Activated T-helper 1 cell treated with anti-CD3 and anti-CD28 coated beads, Interleukin-12 subunit alpha, Interleukin-12 subunit beta, Interleukin-2, Interleukin-4 antibody, amounts not matched to agents 30 ng/mL and 10 ng/mL and 1 ng/mL, durations not matched to agents 14 hours and 24 hours and 36 hours (primary cell): ENCODE measurements at regions not wholly inside any gene's neighbourhood (a gene's known extent, or its start where the extent isn't known, plus 50 kb on each side); places are given as distances from the start of the nearest gene placed in this dataset.
"Not testable (repeated sequence)": the region's sequence is repeated elsewhere in the genome, so short reads cannot be mapped to it uniquely, and the experiment has no call there.

Experiments
- DNase-seq: peaks from one replicate; pipeline ENCODE4 v3.0.0; 2021; ENCODE audit warnings: low spot score
- H3K27ac Mint-ChIP-seq: one replicate; pipeline ENCODE4 v1.8.0; 2021; ENCODE audit warnings: mild to moderate bottlenecking, mixed read lengths
- H3K27me3 Mint-ChIP-seq: one replicate; pipeline ENCODE4 v1.8.0; 2022; ENCODE audit warnings: mild to moderate bottlenecking, moderate library complexity, mixed read lengths; ENCODE audit not compliant: insufficient read depth
- H3K36me3 Mint-ChIP-seq: one replicate; pipeline ENCODE4 v1.8.0; 2021; ENCODE audit warnings: low read depth, mixed read lengths
- H3K4me1 Mint-ChIP-seq: one replicate; pipeline ENCODE4 v1.8.0; 2021; ENCODE audit warnings: low read depth, mixed read lengths
- H3K4me3 Mint-ChIP-seq: one replicate; pipeline ENCODE4 v1.8.0; 2021; ENCODE audit warnings: mild to moderate bottlenecking, moderate library complexity, mixed read lengths
- H3K9me3 Mint-ChIP-seq: one replicate; pipeline ENCODE4 v1.8.0; 2021; ENCODE audit warnings: mixed read lengths
- intact Hi-C: fragments of 100-400 bp; cut with micrococcal nuclease; formaldehyde crosslinking; loops from one replicate; pipeline ENCODE4 v1.15.1; 2024

DNA sequence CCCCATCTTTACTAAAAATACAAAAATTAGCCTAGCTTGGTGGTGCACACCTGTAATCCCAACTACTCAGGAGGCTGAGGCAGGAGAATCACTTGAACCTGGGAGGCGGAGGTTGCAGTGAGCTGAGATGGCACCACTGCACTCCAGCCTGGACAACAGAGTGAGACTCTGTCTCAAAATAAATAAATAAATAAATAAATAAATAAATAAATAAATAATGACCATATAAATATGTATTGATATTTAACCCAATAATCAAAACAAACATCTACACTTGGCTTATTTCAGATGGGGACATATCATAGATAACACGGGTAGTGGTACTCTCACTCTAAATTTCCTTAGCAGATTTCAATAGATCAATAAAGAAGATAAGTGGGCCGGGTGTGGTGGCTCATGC is 1923.7 kb upstream of the AGA start:
- H3K36me3 Mint-ChIP-seq, H3K27ac Mint-ChIP-seq, DNase-seq, H3K4me3 Mint-ChIP-seq, intact Hi-C loops, H3K4me1 Mint-ChIP-seq, H3K9me3 Mint-ChIP-seq, H3K27me3 Mint-ChIP-seq: not testable (repeated sequence)

DNA sequence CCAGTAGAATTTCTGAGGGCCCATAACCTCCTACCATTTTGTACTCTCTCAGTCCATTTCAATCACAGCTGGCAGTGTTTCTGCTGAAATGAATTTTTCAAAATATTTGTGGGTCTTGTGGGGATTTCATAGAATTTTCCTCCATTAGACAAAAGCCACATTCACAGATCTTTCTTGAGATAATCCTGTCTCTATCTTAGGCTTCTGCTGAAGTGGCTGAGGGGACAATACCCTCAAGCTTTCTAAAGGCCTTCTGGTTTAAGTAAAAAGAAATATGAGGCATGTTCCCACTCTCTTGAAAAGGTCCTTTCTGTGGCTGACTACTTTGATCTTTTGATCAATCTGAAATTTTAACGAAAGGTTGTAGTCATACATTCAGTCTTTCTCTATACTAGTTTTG is 1930.0 kb upstream of the AGA start:
- H3K27ac Mint-ChIP-seq: no peak overlapping the region
- no peaks in the 10 kb centered on the region for H3K9me3 Mint-ChIP-seq
- no peaks in the 10 kb centered on the region for H3K36me3 Mint-ChIP-seq

GRCh38 chr4:179372746-179373145 is 1930.5 kb upstream of the AGA start:
- Mint-ChIP-seq H3K36me3 (no peaks in the 10 kb centered on the region), H3K4me1 (no peaks in the 10 kb centered on the region), H3K27me3 (no peaks in the 10 kb centered on the region), H3K4me3 (no peak overlapping the region), H3K27ac (no peak overlapping the region), H3K9me3 (no peaks in the 10 kb centered on the region)
- intact Hi-C loops: no loop called here
- DNase-seq: no peak

More for the DNA sequence above, 1930.0 kb upstream of the AGA start:
- no peaks in the 10 kb centered on the region for H3K27me3 Mint-ChIP-seq
- H3K4me1 Mint-ChIP-seq: no peaks in the 10 kb centered on the region
- no peak for DNase-seq
- intact Hi-C loops: no loop called here
- no peak overlapping the region for H3K4me3 Mint-ChIP-seq

GRCh38 chr4:179378847-179379246 is 1936.6 kb upstream of the AGA start:
- H3K27ac Mint-ChIP-seq: not testable (repeated sequence)

DNA sequence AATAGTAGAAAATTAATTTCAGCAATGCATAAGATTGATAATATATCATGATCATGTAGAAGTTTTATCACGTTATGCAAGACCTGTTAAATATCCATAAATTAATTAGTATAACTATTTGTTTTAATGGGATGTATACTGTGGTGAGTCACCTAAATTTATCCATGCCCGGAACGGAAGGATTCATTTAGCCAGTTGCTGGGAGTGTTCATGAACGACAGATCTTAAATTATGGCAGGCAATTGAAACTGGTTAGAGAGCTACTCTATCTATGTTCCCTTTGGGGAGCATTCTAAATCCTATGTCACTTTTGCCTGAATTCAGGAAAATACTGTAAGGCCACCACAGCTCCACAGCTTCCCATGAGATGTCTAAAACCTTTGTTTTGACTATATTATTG is 1950.5 kb upstream of the AGA start:
- intact Hi-C loops: no loop called here
- no peak overlapping the region for H3K4me3 Mint-ChIP-seq

More at GRCh38 chr4:179378847-179379246, 1936.6 kb upstream of the AGA start:
- H3K27me3 Mint-ChIP-seq, DNase-seq, intact Hi-C loops, H3K36me3 Mint-ChIP-seq, H3K4me3 Mint-ChIP-seq, H3K4me1 Mint-ChIP-seq: not testable (repeated sequence)
- peaks cover 13% of the 10 kb centered on the region for H3K9me3 Mint-ChIP-seq

GRCh38 chr4:179398414-179398813 is 1956.2 kb upstream of the AGA start:
- H3K9me3 Mint-ChIP-seq: peaks cover 13% of the 10 kb centered on the region
- H3K27me3 Mint-ChIP-seq: no peaks in the 10 kb centered on the region
- intact Hi-C loops: no loop called here
- no peak for DNase-seq
- no peak overlapping the region for H3K27ac Mint-ChIP-seq
- H3K4me3 Mint-ChIP-seq: no peak overlapping the region
- H3K36me3 Mint-ChIP-seq: no peaks in the 10 kb centered on the region
- H3K4me1 Mint-ChIP-seq: no peaks in the 10 kb centered on the region

More for the DNA sequence above, 1950.5 kb upstream of the AGA start:
- no peak overlapping the region for H3K27ac Mint-ChIP-seq
- no peak for DNase-seq
- H3K36me3 Mint-ChIP-seq: no peaks in the 10 kb centered on the region
- peaks cover 7% of the 10 kb centered on the region for H3K9me3 Mint-ChIP-seq
- H3K27me3 Mint-ChIP-seq: no peaks in the 10 kb centered on the region
- no peaks in the 10 kb centered on the region for H3K4me1 Mint-ChIP-seq

GRCh38 chr4:179399054-179399782 is 1957.0 kb upstream of the AGA start:
- no peaks in the 10 kb centered on the region for H3K4me1 Mint-ChIP-seq
- H3K9me3 Mint-ChIP-seq: peaks cover 20% of the 10 kb centered on the region
- no peak for DNase-seq
- intact Hi-C loops: no loop called here
- H3K27me3 Mint-ChIP-seq: no peaks in the 10 kb centered on the region
- H3K27ac Mint-ChIP-seq: no peak overlapping the region
- no peak overlapping the region for H3K4me3 Mint-ChIP-seq
- H3K36me3 Mint-ChIP-seq: no peaks in the 10 kb centered on the region

DNA sequence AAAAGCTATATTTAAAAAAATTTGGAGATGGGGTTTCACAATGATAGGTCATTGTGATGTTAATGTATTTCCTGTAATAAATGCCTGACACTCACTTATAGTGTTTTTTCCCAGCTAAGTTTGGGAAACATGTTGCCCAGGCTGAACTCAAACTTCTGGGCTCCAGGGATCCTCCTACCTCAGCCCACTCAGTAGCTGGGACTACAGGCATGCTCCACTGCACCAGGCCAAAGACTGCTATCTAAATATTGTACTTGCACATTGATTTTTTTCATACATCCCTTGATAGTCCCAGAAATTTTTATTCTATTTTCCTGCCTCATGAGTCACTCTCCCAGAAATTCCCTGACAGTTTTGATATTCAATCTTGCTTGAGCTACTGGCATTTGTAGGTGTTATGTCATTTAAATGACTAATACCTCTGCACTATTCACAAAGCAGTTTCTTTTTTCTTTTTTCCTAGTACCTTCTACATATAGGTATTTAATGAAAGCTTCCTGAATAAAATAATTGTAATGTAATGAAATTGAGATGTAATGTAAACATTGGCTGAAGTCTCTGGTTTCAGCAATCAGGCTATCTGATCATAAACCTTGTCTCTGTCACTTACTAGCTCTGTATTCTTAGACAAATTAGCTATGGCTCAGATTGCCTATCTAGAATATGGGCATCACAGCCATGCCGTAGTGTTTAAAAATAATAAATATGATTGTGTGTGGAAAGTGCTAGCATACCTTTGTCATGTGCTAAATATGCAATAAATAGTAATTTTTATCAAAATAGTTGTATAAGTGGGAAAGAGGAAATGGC is 1973.0 kb upstream of the AGA start:
- Mint-ChIP-seq H3K27ac (no peak overlapping the region), H3K9me3 (peaks cover 4% of the 10 kb centered on the region), H3K4me3 (no peak overlapping the region), H3K27me3 (no peaks in the 10 kb centered on the region), H3K4me1 (no peaks in the 10 kb centered on the region), H3K36me3 (no peaks in the 10 kb centered on the region)
- DNase-seq: no peak
- intact Hi-C loops: no loop called here

DNA sequence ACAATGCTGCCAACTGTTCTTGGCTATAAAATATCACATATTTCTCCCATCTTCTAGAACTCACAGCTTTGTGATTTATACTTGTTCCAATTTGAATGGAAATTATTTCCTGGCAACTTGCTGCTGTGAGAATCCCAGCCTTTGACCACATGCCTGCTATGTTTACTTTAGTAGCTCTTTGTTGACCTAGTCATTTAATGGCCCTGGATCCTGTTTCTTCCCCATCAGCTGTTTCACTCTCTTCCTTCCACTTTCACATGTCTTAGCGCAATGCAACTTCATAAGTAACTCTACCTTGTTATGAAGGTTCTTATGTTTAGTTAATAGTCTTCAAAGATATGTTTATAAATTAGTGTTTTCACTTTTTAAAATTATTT is 1973.6 kb upstream of the AGA start:
- no peaks in the 10 kb centered on the region for H3K36me3 Mint-ChIP-seq
- H3K27me3 Mint-ChIP-seq: no peaks in the 10 kb centered on the region
- H3K4me3 Mint-ChIP-seq: no peak overlapping the region
- no peaks in the 10 kb centered on the region for H3K4me1 Mint-ChIP-seq
- DNase-seq: no peak
- H3K9me3 Mint-ChIP-seq: peaks cover 4% of the 10 kb centered on the region
- no peak overlapping the region for H3K27ac Mint-ChIP-seq
- intact Hi-C loops: no loop called here

DNA sequence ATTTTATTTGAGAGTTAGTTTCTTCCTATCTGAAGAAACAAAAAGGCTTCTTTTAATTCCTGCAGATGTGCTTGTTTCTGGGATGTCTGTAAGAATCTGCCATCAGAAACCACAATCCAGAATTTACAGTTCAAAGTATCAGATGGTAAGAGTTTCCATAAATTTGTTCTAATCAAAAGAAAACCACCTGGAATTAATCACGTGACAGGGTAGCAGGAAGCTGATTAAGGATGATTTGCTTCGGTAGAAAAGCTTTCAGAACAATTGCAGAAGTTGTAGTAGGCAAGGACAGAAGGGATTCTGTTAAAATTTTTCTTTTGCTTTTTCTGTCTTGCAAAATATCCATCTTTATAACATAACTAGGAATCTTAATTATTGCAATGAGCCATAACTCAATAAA is 1975.1 kb upstream of the AGA start:
- H3K9me3 Mint-ChIP-seq: peaks cover 4% of the 10 kb centered on the region
- no peaks in the 10 kb centered on the region for H3K36me3 Mint-ChIP-seq
- no peak overlapping the region for H3K27ac Mint-ChIP-seq
- intact Hi-C loops: no loop called here
- H3K27me3 Mint-ChIP-seq: no peaks in the 10 kb centered on the region
- DNase-seq: no peak
- H3K4me1 Mint-ChIP-seq: no peaks in the 10 kb centered on the region
- H3K4me3 Mint-ChIP-seq: no peak overlapping the region

DNA sequence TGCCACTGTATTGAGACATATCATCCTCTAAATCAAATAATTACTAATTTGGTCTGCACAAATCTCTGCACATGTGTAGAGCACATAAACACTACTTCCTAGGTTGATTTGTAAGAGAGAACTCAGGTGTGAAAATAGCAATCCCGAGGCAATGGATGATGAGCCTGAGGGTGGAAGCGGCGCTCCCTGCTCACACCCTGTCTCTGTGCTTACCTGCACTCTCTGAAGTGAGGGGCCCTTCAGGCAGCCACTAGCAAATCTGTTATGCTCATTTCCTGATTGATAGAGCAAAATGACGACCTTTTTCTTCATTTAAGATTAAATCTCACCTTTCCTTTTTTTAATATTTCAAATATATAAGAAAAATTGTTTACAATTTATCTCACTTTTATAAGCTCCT is 1995.7 kb upstream of the AGA start:
- intact Hi-C loops: no loop called here
- DNase-seq: no peak
- Mint-ChIP-seq H3K4me3 (no peak overlapping the region), H3K27ac (no peak overlapping the region), H3K27me3 (no peaks in the 10 kb centered on the region), H3K36me3 (no peaks in the 10 kb centered on the region), H3K4me1 (no peaks in the 10 kb centered on the region), H3K9me3 (peaks cover 7% of the 10 kb centered on the region)

DNA sequence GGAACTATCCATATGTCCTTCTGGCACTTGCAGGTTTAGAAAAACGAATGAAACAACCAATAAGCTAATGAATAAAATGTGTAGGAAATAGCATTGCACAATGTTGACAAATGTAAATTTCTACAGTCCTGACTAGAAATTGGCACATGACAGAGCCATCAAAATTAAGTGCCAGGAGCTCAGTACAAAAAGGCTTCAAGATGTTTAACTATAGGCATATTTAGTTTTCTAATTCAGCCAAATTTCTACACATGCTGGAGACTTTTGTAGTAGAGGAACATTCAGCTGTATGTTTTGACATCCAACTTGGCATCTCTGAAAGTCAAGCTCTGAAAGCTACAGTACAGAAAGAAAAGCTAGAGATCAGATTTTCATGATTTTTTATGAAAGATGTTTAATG is 1999.4 kb upstream of the AGA start:
- H3K4me3 Mint-ChIP-seq: no peak overlapping the region
- intact Hi-C loops: no loop called here
- DNase-seq: no peak
- no peaks in the 10 kb centered on the region for H3K4me1 Mint-ChIP-seq
- no peaks in the 10 kb centered on the region for H3K27me3 Mint-ChIP-seq
- peaks cover 10% of the 10 kb centered on the region for H3K9me3 Mint-ChIP-seq
- H3K36me3 Mint-ChIP-seq: no peaks in the 10 kb centered on the region
- no peak overlapping the region for H3K27ac Mint-ChIP-seq

GRCh38 chr4:179447308-179447707 is 2005.1 kb upstream of the AGA start:
- Mint-ChIP-seq H3K36me3 (no peaks in the 10 kb centered on the region), H3K9me3 (peaks cover 3% of the 10 kb centered on the region), H3K27me3 (no peaks in the 10 kb centered on the region), H3K27ac (no peak overlapping the region), H3K4me1 (no peaks in the 10 kb centered on the region), H3K4me3 (no peak overlapping the region)
- no peak for DNase-seq
- intact Hi-C loops: no loop called here
